PFSK-1 (cell line): ENCODE measurements at regions not wholly inside any gene's neighbourhood (a gene's known extent, or its start where the extent isn't known, plus 50 kb on each side); places are given as distances from the start of the nearest gene placed in this dataset.

Experiments used
- FOXP2 ChIP-seq: optimal IDR thresholded peaks from 2 replicates; pipeline ENCODE3; 2011; ENCODE audit warnings: borderline replicate concordance, control low read depth, inconsistent platforms; ENCODE audit not compliant: insufficient read depth; ENCODE audit errors: extremely low read length, extremely low read depth
- POLR2AphosphoS5 ChIP-seq: IDR thresholded peaks from 2 replicates; pipeline ENCODE4 v1.6.1; 2012; ENCODE audit warnings: low read depth, mild to moderate bottlenecking, control low read depth, low read length, moderate library complexity
- SIN3A ChIP-seq: IDR thresholded peaks from 2 replicates; pipeline ENCODE4 v1.6.1; 2012; ENCODE audit warnings: mild to moderate bottlenecking, low read length, moderate library complexity, borderline replicate concordance; ENCODE audit not compliant: insufficient read depth
- TAF1 ChIP-seq: IDR thresholded peaks from 2 replicates; pipeline ENCODE4 v1.6.1; 2012; ENCODE audit warnings: low read length, control low read depth, borderline replicate concordance; ENCODE audit not compliant: insufficient read depth
- TF ChIP-seq, protein P1 (sequence below), 2 experiments: IDR thresholded peaks; 2 replicates each; pipeline versions ENCODE4 v1.6.1 to v1.8.0; 2011 to 2012; ENCODE audit warnings: low read depth in 2 of 2, low read length in 2 of 2, control low read depth in 1 of 2, inconsistent platforms in 1 of 2, mild to moderate bottlenecking in 1 of 2, moderate library complexity in 1 of 2; ENCODE audit not compliant: insufficient read depth in 1 of 2

DNA sequence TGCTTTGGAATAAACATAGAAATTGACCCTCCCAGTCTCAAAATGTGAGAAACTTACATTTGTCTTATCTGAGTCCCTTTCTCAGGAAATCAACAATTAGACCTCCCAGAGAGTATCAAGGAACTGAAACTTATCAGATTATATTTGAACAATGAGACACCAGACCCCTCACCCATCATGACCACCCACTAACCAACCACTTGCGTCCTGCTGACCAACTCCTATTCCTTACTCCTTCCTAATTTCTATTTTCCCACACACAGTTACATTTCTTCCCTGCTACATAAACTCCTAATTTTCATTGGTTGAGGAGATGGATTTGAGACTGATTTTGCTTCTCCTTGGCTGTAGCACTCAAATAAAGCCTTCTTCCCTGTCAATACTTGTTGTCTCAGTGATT is 97.9 kb downstream of the TPBG start:
- no peak for TF ChIP-seq FOXP2
- no peak for TF ChIP-seq SIN3A
- TF ChIP-seq TAF1, result no peak
- TF ChIP-seq POLR2AphosphoS5, result no peak
- TF ChIP-seq, protein P1, sequence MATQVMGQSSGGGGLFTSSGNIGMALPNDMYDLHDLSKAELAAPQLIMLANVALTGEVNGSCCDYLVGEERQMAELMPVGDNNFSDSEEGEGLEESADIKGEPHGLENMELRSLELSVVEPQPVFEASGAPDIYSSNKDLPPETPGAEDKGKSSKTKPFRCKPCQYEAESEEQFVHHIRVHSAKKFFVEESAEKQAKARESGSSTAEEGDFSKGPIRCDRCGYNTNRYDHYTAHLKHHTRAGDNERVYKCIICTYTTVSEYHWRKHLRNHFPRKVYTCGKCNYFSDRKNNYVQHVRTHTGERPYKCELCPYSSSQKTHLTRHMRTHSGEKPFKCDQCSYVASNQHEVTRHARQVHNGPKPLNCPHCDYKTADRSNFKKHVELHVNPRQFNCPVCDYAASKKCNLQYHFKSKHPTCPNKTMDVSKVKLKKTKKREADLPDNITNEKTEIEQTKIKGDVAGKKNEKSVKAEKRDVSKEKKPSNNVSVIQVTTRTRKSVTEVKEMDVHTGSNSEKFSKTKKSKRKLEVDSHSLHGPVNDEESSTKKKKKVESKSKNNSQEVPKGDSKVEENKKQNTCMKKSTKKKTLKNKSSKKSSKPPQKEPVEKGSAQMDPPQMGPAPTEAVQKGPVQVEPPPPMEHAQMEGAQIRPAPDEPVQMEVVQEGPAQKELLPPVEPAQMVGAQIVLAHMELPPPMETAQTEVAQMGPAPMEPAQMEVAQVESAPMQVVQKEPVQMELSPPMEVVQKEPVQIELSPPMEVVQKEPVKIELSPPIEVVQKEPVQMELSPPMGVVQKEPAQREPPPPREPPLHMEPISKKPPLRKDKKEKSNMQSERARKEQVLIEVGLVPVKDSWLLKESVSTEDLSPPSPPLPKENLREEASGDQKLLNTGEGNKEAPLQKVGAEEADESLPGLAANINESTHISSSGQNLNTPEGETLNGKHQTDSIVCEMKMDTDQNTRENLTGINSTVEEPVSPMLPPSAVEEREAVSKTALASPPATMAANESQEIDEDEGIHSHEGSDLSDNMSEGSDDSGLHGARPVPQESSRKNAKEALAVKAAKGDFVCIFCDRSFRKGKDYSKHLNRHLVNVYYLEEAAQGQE (IDR thresholded peaks at IDR 0.05; ENCODE audit: insufficient read depth in 1 of 2, low read depth in 2 of 2, low read length in 2 of 2), result no peak

DNA sequence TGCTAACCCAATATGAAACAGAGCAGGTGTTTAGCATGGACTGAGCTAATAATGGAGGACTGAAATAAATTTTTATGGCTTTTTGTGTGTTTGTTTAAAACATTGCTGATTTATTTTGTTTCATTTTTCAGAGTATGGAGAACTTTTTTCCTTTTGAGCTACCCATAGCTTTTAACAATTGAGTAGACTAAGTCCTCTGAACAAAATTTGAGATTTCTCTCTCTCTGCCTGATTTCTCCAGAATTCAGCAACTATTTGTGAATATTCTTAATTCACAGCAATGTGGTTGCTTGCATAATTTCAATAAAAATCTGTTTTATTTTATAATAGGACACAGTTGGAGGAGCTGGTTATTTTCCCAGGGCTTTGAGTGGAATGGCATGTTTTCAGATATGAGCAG is 103.7 kb downstream of the TPBG start:
- TF ChIP-seq SIN3A (no peak), POLR2AphosphoS5 (no peak), TAF1 (no peak), FOXP2 (no peak)
- TF ChIP-seq, protein P1 (IDR thresholded peaks at IDR 0.05; ENCODE audit: insufficient read depth in 1 of 2, low read depth in 2 of 2, low read length in 2 of 2), result no peak

DNA sequence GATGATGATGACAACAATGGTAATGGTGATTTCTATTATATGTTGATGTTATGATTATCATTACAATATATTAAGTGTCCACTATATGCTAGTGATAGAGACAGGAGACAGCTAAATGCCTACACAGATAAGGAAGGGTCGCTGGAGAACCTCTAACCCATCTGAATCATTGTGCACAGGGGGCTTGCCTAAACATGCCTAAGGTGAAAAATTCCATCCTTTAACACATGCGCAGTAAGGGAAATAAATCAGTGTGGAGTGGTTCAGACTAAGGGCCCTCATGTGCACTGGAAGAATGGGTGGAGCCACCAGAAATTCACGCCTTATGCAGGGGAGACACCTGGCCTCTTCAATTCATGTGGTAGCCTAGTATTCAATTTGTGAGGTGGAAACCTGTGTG is 120.4 kb downstream of the TPBG start:
- TF ChIP-seq SIN3A (no peak), FOXP2 (no peak), POLR2AphosphoS5 (no peak), TAF1 (no peak)
- TF ChIP-seq, protein P1 (IDR thresholded peaks at IDR 0.05; ENCODE audit: insufficient read depth in 1 of 2, low read depth in 2 of 2, low read length in 2 of 2), result no peak

DNA sequence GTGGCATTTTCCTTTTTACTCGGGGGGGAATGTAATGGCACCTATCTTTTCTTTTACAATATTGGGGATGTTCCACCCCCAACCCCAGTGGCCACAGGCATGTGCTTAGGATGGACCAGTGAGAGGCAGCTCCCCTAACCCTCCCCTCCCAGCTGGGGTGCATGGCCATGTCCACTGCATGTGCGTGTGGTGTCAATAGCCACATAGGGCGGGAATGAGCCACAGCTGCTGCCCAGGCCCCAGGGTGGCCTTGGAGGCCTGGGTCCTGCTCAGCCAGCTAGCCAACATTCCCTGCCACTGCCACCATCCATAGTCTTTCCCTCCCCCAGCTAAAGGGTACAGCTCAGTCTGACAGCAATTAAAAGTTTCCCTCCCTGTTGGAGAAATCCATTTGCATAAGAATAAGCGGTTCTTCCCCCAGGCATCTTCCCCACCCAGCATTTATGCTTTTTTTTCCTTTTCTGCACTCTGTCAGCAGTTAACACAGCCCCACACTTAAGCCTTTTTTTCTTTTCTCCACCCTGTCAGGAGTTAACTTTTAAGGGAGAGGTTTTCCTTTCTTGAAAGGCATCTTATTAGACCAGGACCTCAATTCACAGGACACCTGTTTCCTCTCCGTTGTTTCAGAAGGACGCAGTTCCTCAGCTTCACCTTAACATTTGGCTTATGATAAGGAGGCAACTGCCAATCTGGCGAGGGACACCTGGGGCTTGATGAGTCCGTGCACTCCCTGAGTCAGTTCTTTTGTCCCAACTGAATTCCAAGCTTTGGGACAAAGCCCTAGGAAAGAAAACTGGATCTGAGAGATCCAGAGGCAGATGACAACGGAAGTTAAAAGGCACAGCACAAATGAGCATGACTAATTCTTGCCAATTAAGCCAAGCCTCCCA is 121.4 kb downstream of the TPBG start:
- no peak for TF ChIP-seq SIN3A
- no peak for TF ChIP-seq FOXP2
- TF ChIP-seq, protein P1 (IDR thresholded peaks at IDR 0.05; ENCODE audit: insufficient read depth in 1 of 2, low read depth in 2 of 2, low read length in 2 of 2), result no peak
- TF ChIP-seq POLR2AphosphoS5, result no peak
- TF ChIP-seq TAF1, result no peak

DNA sequence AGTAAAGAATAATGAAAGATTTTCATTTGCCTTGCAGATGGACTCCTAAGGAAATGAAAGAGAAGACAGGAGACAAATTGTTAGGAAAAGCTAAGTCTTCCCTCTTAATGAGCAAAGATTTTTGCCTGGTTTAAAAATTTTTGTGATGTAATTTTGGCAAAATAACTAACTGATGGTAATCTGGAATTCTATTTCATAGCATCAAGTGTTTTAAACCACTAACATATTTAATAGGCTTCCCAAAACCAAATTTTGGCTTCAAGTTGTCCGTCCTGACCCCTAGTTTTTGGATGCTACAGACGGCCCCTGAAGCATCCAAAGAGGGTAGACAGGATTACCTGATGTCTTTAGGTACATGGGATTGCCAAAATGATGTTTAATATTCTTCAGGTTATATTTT is 124.3 kb downstream of the TPBG start:
- TF ChIP-seq, protein P1 (IDR thresholded peaks at IDR 0.05; ENCODE audit: insufficient read depth in 1 of 2, low read depth in 2 of 2, low read length in 2 of 2), result no peak
- TF ChIP-seq POLR2AphosphoS5 (no peak), SIN3A (no peak), FOXP2 (no peak), TAF1 (no peak)
